ENCODE measurements at regions not wholly inside any gene's neighbourhood (a gene's known extent, or its start where the extent isn't known, plus 50 kb on each side); places are given as distances from the start of the nearest gene placed in this dataset.

GRCh38 chr13:34124666-34125306 is 306.8 kb downstream of the RFC3 start:
- Histone ChIP-seq H3K79me2 (ENCODE audit: control insufficient read depth, insufficient read depth, low read length) (no peaks in the 10 kb centered on the region), H4K20me1 (replicated peaks; ENCODE audit: control insufficient read depth, extremely low read depth, insufficient read depth, low read length) (no peaks in the 10 kb centered on the region), H3K9me3 (replicated peaks; ENCODE audit: control insufficient read depth, insufficient read depth, low read length) (no peaks in the 10 kb centered on the region), H3K4me1 (ENCODE audit: control insufficient read depth, extremely low read depth, insufficient read depth, low read length) (no peaks in the 10 kb centered on the region), H3K27me3 (ENCODE audit: control insufficient read depth in 2 of 2, insufficient read depth in 2 of 2, low read length in 2 of 2) (no peaks in the 10 kb centered on the region), H3K27ac (ENCODE audit: insufficient read depth, low read depth, low read length) (no peak overlapping the region), H3K9me1 (replicated peaks; ENCODE audit: control insufficient read depth, extremely low read depth, insufficient read depth, low read length) (no peaks in the 10 kb centered on the region), H2AFZ (ENCODE audit: low read depth, low read length) (no peak overlapping the region), H3K9ac (replicated peaks; ENCODE audit: extremely low read depth, insufficient read depth, low read length) (no peak overlapping the region), H3K36me3 (ENCODE audit: control insufficient read depth in 2 of 2, extremely low read depth in 1 of 2, insufficient read depth in 2 of 2, low read length in 2 of 2) (no peaks in the 10 kb centered on the region), H3K4me2 (ENCODE audit: insufficient read depth, low read length) (no peak overlapping the region), H3K4me3 (replicated peaks in 1 of 3; ENCODE audit: insufficient read depth in 1 of 3, low read depth in 1 of 3, low read length in 3 of 3) (no peak overlapping the region)
- dilution Hi-C loops (cut with MboI; ENCODE audit: extremely low pct_ligation_motif_present, low sequenced_read_pairs) (no loop called here), intact Hi-C loops (cut with micrococcal nuclease) (no loop called here)
- CTCF ChIA-PET = no interaction called here
- FAIRE-seq (no peak), DNase-seq (ENCODE audit: low read depth, low spot score) (no peak)
- BruUV-seq (replicated peaks) = no TSS peak
- TF ChIP-seq POLR2AphosphoS5 (IDR thresholded peaks at IDR 0.05; ENCODE audit: insufficient read depth, low read depth, low read length) = no peak
- no peak for TF ChIP-seq CTCF (IDR thresholded peaks at IDR 0.05; ENCODE audit: extremely low read depth in 1 of 2, insufficient read depth in 1 of 2, low read depth in 1 of 2, low read length in 2 of 2)
- no peak for TF ChIP-seq POLR2A (IDR thresholded peaks at IDR 0.05; ENCODE audit: low read depth, low read length)
- no peak for TF ChIP-seq EZH2 (IDR thresholded peaks at IDR 0.05; ENCODE audit: borderline replicate concordance, low read depth, low read length, severe bottlenecking)
- no peak for TF ChIP-seq GATA2 (IDR thresholded peaks at IDR 0.05; ENCODE audit: insufficient read depth, insufficient read length, low read depth, low read length)
- no peak for TF ChIP-seq FOS (IDR thresholded peaks at IDR 0.05; ENCODE audit: borderline replicate concordance, insufficient read depth, low read length)
- no peak for TF ChIP-seq JUN (IDR thresholded peaks at IDR 0.05; ENCODE audit: borderline replicate concordance, insufficient read depth, insufficient read length, low read depth)
- no peak for TF ChIP-seq MYC (IDR thresholded peaks at IDR 0.05; ENCODE audit: low read depth, low read length)
- TF ChIP-seq MAX (IDR thresholded peaks at IDR 0.05; ENCODE audit: insufficient read depth, insufficient read length) = no peak
- POLR2A ChIA-PET = no interaction called here
